ENCODE measurements at regions not wholly inside any gene's neighbourhood (a gene's known extent, or its start where the extent isn't known, plus 50 kb on each side); places are given as distances from the start of the nearest gene placed in this dataset.

DNA sequence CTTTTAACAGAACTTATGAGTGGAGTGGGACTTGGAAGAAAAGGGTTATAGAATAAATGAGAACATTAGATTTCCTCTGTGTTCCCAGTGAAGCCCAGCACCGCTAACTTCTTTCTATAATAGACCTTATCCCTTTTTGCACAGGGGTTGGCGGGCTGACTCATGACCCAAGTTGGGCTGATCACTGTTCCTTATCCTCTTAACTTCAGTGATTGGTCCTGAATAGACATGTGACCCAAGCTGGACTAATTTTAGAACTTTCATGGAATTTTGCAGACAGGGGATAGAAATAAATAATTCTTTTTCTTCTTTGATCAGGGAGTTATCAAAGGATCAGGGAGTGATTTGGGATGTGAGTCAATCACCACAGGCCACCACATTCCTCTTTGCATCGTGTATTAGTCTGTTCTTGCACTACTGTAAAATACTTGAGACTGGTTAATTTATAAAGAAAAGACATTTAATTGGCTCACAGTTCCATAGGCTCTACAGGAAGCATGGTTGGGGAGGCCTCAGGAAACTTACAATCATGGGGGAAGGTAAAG lies 75.9 kb downstream of the UCHL1 start:
- no peak for TF ChIP-seq POLR2AphosphoS5 (IDR thresholded peaks at IDR 0.05; ENCODE audit: insufficient read depth, low read depth, low read length)
- no peak for TF ChIP-seq CTCF (IDR thresholded peaks at IDR 0.05; ENCODE audit: extremely low read depth in 1 of 2, insufficient read depth in 1 of 2, low read depth in 1 of 2, low read length in 2 of 2)
- no peak for TF ChIP-seq POLR2A (IDR thresholded peaks at IDR 0.05; ENCODE audit: low read depth, low read length)
- TF ChIP-seq EZH2 (IDR thresholded peaks at IDR 0.05; ENCODE audit: borderline replicate concordance, low read depth, low read length, severe bottlenecking) = no peak
- TF ChIP-seq, protein P1, sequence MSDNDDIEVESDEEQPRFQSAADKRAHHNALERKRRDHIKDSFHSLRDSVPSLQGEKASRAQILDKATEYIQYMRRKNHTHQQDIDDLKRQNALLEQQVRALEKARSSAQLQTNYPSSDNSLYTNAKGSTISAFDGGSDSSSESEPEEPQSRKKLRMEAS (IDR thresholded peaks at IDR 0.05; ENCODE audit: insufficient read depth, insufficient read length) = no peak
- no peak for TF ChIP-seq MYC (IDR thresholded peaks at IDR 0.05; ENCODE audit: low read depth, low read length)
- no peak for TF ChIP-seq JUN (IDR thresholded peaks at IDR 0.05; ENCODE audit: borderline replicate concordance, insufficient read depth, insufficient read length, low read depth)
- peak; percentile 30 for TF ChIP-seq GATA2 (IDR thresholded peaks at IDR 0.05; ENCODE audit: insufficient read depth, insufficient read length, low read depth, low read length)

Data from endothelial cell of umbilical vein (primary cell).